Muscle of leg (tissue), 3 donors: ENCODE measurements at regions not wholly inside any gene's neighbourhood (a gene's known extent, or its start where the extent isn't known, plus 50 kb on each side); places are given as distances from the start of the nearest gene placed in this dataset.
A peak's percentile ranks its signal among the peaks of the same experiment; 100 is the strongest.
"Not testable (repeated sequence)": the region's sequence is repeated elsewhere in the genome, so short reads cannot be mapped to it uniquely, and the experiment has no call there.

Source experiments
- DNase-seq: peaks from one replicate; pipeline ENCODE4 v3.0.0; 2013
- H3K27ac ChIP-seq: one replicate; pipeline ENCODE4 v1.5.1; 2013; ENCODE audit warnings: mild to moderate bottlenecking, low read length, control low read depth
- H3K27me3 ChIP-seq: one replicate; pipeline ENCODE4 v1.6.1; 2013; ENCODE audit warnings: low read length; ENCODE audit not compliant: control insufficient read depth, insufficient read depth
- H3K36me3 ChIP-seq: one replicate; pipeline ENCODE4 v1.6.1; 2013; ENCODE audit warnings: low read length; ENCODE audit not compliant: control insufficient read depth, insufficient read depth
- H3K4me1 ChIP-seq: one replicate; pipeline ENCODE4 v1.6.1; 2013; ENCODE audit warnings: low read length; ENCODE audit not compliant: control insufficient read depth, insufficient read depth
- H3K4me3 ChIP-seq: one replicate; pipeline ENCODE4 v1.5.1; 2013; ENCODE audit warnings: low read length, control low read depth
- H3K9me3 ChIP-seq: replicated peaks from 2 replicates; pipeline ENCODE4 v1.6.1; 2013; ENCODE audit warnings: low read depth, low read length; ENCODE audit not compliant: control insufficient read depth
- WGBS: methylation state at CpG from one replicate; pipeline ENCODE4 v1.1.5; 2013; ENCODE audit warnings: missing lambda C conversion rate; ENCODE audit not compliant: insufficient coverage; 5-methylcytosine and 5-hydroxymethylcytosine counted together

DNA sequence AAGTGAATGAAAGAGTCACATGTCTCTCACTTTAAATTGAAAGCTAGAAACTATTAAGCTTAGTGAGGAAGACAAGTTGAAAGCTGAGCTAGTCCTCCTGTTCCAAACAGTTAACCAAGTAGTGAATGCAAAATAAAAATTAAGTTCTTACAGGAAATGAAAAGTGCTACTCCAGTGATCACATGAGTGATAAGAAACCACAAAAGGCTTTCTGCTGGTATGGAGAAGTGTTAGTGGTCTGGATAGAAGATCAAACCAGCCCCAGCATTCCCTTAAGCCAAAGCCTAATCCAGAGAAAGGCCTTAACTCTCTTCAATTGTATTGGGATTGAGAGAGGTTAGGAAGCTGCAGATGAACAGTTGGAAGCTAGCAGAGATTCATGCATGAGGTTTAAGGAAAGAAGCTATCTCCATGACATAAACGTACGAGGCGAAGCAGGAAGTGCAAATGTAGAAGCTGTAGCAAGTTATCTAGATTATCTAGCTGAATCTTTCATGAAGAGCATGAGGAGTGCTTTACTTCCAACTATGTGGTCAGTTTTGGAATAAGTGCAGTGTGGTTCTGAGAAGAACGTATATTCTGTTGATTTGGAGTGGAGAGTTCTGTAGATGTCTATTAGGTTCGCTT is 261.6 kb downstream of the MDFIC start:
- WGBS: 75% methylated on average over 5 of the region's 5 CpGs
- Histone ChIP-seq H3K9me3 (no peaks in the 10 kb centered on the region), H3K4me3 (no peak overlapping the region), H3K27me3 (no peaks in the 10 kb centered on the region), H3K4me1 (no peaks in the 10 kb centered on the region), H3K27ac (no peak overlapping the region), H3K36me3 (no peaks in the 10 kb centered on the region)
- no peak for DNase-seq

DNA sequence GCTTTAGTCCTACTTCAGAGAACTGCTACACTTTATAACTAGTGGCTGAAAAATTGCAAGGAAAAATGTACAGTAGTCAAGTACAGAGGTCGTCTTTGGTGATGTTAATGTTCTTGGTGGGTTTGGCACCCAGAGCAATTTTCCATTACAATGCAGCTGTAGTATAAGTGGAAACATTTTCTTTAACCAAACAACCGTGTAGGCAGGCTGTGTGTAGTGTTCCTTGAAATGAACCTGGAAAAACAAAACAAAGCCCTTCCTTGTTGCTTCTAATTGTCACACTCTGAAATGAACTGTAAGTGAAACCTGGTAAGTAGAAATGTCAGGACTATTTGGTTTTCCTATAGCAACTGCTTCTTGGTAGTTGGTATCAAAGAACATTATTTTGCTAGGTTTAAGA is 256.9 kb downstream of the MDFIC start:
- peak; percentile 57 for DNase-seq
- no CpG with 5 or more reads among the region's 2 CpGs for WGBS
- Histone ChIP-seq H3K36me3 (no peaks in the 10 kb centered on the region), H3K27me3 (no peaks in the 10 kb centered on the region), H3K4me3 (no peak overlapping the region), H3K27ac (no peak overlapping the region), H3K9me3 (no peaks in the 10 kb centered on the region), H3K4me1 (no peaks in the 10 kb centered on the region)

DNA sequence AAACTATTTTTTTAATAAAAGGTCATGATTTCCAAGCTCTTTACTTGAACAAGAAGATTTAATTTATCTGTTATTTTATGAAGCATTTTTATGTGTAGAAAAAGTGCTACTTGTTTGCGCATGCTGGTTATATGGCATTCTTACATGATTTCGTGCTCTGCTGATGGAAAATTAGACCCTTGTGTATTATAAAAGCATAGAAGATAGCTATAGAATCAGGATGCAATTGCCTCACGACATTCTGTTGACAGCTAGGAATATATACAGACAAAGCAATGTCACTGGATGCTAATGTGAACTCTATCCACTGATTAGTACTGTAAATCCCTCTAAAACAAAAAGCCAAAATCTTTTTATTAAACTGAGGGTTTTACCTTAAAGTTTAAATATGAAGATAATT is 255.9 kb downstream of the MDFIC start:
- WGBS: no CpG with 5 or more reads among the region's 3 CpGs
- Histone ChIP-seq H3K27ac (no peak overlapping the region), H3K36me3 (no peaks in the 10 kb centered on the region)

DNA sequence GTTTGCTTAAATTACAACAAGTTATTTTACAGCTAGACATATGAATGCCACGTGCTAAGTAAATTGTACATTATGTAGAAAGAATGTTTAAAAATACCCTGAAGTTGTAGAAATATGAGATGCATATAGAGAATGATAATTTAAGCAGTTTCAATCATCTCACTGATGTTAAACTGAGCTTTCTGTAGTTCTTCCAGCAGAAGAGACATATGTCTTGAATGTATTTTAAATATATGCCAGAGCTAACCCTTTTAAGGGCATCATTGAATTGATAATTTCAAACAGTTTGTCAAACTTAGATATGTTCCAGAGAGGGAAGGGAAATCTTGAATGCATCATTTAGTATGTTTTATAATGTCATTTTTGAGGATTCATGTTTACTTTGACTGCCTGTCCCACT is 255.2 kb downstream of the MDFIC start:
- no peak overlapping the region for H3K27ac ChIP-seq
- no peak overlapping the region for H3K4me3 ChIP-seq
- no peaks in the 10 kb centered on the region for H3K27me3 ChIP-seq
- WGBS: no CpG with 5 or more reads among the region's 1 CpG
- no peaks in the 10 kb centered on the region for H3K9me3 ChIP-seq
- no peak for DNase-seq
- no peaks in the 10 kb centered on the region for H3K4me1 ChIP-seq
- H3K36me3 ChIP-seq: no peaks in the 10 kb centered on the region

More for the DNA sequence above, 255.9 kb downstream of the MDFIC start:
- H3K9me3 ChIP-seq: no peaks in the 10 kb centered on the region
- H3K4me1 ChIP-seq: no peaks in the 10 kb centered on the region
- H3K4me3 ChIP-seq: no peak overlapping the region
- DNase-seq: no peak
- no peaks in the 10 kb centered on the region for H3K27me3 ChIP-seq

DNA sequence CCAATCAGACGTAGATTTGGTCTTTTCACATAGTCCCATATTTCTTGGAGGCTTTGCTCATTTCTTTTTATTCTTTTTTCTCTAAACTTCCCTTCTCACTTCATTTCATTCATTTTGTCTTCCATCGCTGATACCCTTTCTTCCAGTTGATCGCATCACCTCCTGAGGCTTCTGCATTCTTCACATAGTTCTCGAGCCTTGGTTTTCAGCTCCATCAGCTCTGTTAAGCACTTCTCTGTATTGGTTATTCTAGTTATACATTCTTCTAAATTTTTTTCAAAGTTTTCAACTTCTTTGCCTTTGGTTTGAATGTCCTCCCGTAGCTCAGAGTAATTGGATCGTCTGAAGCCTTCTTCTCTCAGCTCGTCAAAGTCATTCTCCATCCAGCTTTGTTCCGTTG is 250.5 kb downstream of the MDFIC start:
- not testable (repeated sequence) for H3K9me3 ChIP-seq, H3K27me3 ChIP-seq, H3K27ac ChIP-seq, H3K4me3 ChIP-seq, H3K36me3 ChIP-seq, H3K4me1 ChIP-seq, DNase-seq
- WGBS: no CpG with 5 or more reads among the region's 8 CpGs

DNA sequence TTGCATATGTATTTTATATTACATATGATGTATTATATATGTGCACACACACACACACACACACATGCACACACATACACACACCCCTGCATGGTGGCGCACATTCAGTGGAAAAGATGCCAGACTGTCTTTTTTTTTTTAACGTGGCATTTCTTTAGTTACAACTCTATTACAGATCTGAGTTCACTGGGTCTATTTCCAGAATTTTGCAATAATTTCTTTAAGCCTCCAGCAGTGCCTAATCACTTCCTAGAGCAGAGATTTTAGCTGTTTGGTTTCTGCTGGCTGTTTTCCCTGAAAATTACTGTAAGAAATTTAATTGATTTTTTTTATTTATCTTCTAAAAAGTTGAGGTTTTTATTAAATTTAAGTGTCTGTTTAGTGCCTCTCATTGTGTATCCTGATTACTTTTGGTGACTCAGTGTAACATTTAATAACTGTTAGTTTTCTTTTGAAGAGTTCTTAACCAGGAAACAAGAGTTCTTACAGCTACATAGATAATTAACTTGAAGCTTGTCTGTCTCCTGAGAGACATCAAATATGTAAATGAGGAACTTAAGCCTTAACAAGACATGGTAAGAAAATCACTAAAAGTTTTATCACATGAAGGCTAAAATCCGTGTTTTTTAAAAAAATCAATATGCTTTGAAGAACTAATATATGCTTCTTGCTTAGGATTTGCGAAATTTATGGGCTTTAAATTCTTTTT is 232.0 kb downstream of the MDFIC start:
- no peak overlapping the region for H3K4me3 ChIP-seq
- no peak for DNase-seq
- H3K9me3 ChIP-seq: no peaks in the 10 kb centered on the region
- H3K36me3 ChIP-seq: no peaks in the 10 kb centered on the region
- WGBS: no CpG with 5 or more reads among the region's 4 CpGs
- no peaks in the 10 kb centered on the region for H3K4me1 ChIP-seq
- no peaks in the 10 kb centered on the region for H3K27me3 ChIP-seq
- no peak overlapping the region for H3K27ac ChIP-seq

DNA sequence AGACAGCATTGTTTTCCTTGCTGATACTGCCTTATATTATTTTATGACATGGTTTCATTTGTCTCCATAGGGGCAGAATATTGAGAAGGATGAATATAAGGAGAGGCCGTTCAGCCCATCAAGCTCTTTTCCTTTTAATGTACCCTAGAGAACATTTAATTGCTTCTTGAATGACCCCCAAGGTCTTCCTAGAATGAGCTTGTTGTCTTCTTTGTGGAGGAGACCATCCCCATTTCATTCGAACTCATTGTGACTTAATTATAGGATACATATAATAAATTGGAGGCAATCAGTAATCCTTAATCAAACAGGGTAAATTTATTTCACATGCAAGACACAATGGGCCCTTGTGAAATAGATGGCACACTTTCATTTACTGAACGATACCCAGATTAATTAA is 231.3 kb downstream of the MDFIC start:
- Histone ChIP-seq H3K4me3 (no peak overlapping the region), H3K27ac (no peak overlapping the region), H3K9me3 (no peaks in the 10 kb centered on the region), H3K4me1 (no peaks in the 10 kb centered on the region), H3K27me3 (no peaks in the 10 kb centered on the region), H3K36me3 (no peaks in the 10 kb centered on the region)
- WGBS: no CpG with 5 or more reads among the region's 3 CpGs
- DNase-seq: no peak

DNA sequence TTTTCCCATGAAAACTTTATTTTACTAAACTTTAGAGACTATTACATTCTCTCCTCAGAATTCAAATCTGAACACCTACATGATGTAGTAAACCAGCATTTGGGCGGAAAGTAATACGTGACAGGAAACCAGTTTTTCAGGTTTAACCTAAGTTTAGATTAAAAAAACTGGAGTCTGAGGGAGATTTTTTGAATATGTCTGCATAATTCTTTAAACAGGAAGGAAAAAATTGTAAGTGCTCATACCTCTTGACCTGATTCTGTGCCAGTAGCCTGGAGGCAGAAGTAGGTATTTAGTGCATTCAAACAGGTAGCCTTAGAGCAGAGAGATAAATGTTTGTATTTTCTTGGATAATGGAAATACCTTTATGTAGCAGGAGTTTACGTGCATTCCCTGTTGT is 224.3 kb downstream of the MDFIC start:
- DNase-seq: peak; percentile 8
- Histone ChIP-seq H3K27me3 (no peaks in the 10 kb centered on the region), H3K9me3 (no peaks in the 10 kb centered on the region), H3K36me3 (no peaks in the 10 kb centered on the region), H3K4me3 (no peak overlapping the region), H3K27ac (no peak overlapping the region), H3K4me1 (no peaks in the 10 kb centered on the region)
- 73% methylated on average over 2 of the region's 3 CpGs for WGBS

DNA sequence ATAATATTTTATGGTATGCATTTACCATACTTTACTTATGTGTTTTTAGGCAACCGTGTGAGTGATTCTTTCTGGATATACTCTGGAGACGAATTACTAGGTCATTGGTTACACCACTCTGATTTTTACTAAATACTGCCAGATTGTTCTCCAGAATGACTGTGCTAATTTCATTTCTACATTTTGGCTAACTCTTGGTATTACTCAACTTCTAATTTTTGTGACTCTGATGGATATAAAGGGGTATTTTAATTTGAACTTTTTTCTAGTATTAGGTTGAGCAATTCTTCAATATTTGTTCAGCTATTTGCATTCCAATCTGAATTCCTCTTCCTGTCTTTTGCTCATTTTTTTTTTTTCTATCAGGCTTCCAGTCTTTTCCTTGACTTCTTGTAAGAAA is 223.6 kb downstream of the MDFIC start:
- no CpG with 5 or more reads among the region's 2 CpGs for WGBS
- H3K9me3 ChIP-seq: no peaks in the 10 kb centered on the region
- no peak overlapping the region for H3K27ac ChIP-seq
- H3K4me3 ChIP-seq: no peak overlapping the region
- H3K4me1 ChIP-seq: no peaks in the 10 kb centered on the region
- DNase-seq: peak; percentile 9
- no peaks in the 10 kb centered on the region for H3K27me3 ChIP-seq
- H3K36me3 ChIP-seq: no peaks in the 10 kb centered on the region

DNA sequence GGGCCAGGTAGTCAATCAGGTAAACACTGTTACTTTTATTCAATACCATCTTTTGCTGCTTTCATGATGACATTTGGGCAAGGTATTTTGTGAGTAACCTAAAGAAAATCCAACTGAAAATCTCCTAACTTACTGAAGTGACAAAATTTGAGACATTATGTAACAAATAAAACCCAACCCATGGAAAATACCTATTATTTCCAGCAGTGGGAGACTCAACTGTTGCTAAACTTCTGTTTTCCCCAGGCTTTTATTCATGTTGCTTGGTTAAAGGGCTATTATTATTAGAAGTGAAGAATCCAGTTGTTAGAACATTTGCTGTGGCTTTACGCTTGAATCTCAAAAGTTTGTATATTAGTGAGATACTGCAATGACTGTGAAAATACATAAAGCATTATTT is 215.9 kb downstream of the MDFIC start:
- H3K27me3 ChIP-seq: no peaks in the 10 kb centered on the region
- H3K36me3 ChIP-seq: no peaks in the 10 kb centered on the region
- no peak for DNase-seq
- no peaks in the 10 kb centered on the region for H3K4me1 ChIP-seq
- WGBS: no CpG with 5 or more reads among the region's 1 CpG
- H3K27ac ChIP-seq: no peak overlapping the region
- H3K9me3 ChIP-seq: no peaks in the 10 kb centered on the region
- H3K4me3 ChIP-seq: no peak overlapping the region
